Glutamatergic neuron (in vitro differentiated cells): ENCODE measurements at regions not wholly inside any gene's neighbourhood (a gene's known extent, or its start where the extent isn't known, plus 50 kb on each side); places are given as distances from the start of the nearest gene placed in this dataset.

ENCODE experiments used
- DNase-seq: peaks from one replicate; pipeline ENCODE4 v3.0.0; 2022
- H3K27ac Mint-ChIP-seq: one replicate; pipeline ENCODE4 v1.8.0; 2020; ENCODE audit warnings: mild to moderate bottlenecking, mixed read lengths, inconsistent platforms; ENCODE audit not compliant: unreplicated experiment
- H3K27me3 Mint-ChIP-seq: one replicate; pipeline ENCODE4 v1.8.0; 2020; ENCODE audit warnings: mild to moderate bottlenecking, moderate library complexity, mixed read lengths, inconsistent platforms; ENCODE audit not compliant: unreplicated experiment
- H3K36me3 Mint-ChIP-seq: one replicate; pipeline ENCODE4 v1.8.0; 2020; ENCODE audit warnings: mild to moderate bottlenecking, mixed read lengths, inconsistent platforms; ENCODE audit not compliant: unreplicated experiment
- H3K4me1 Mint-ChIP-seq: one replicate; pipeline ENCODE4 v1.8.0; 2020; ENCODE audit warnings: mild to moderate bottlenecking, low read depth, mixed read lengths, inconsistent platforms; ENCODE audit not compliant: unreplicated experiment
- H3K4me3 Mint-ChIP-seq: one replicate; pipeline ENCODE4 v1.8.0; 2020; ENCODE audit warnings: mild to moderate bottlenecking, mixed read lengths, inconsistent platforms; ENCODE audit not compliant: unreplicated experiment
- H3K9me3 Mint-ChIP-seq: one replicate; pipeline ENCODE4 v1.8.0; 2020; ENCODE audit warnings: mild to moderate bottlenecking, moderate library complexity, mixed read lengths, inconsistent platforms; ENCODE audit not compliant: unreplicated experiment
- CTCF ChIP-seq: fragments of 200-600 bp; sonication (generic); IDR thresholded peaks from one replicate; pipeline ENCODE4 v1.5.0; 2021; ENCODE audit not compliant: partially characterized antibody, unreplicated experiment

- peaks cover 48% of the 10 kb centered on the region for H3K4me1 Mint-ChIP-seq
- H3K36me3 Mint-ChIP-seq: no peaks in the 10 kb centered on the region
- H3K9me3 Mint-ChIP-seq: peaks cover 25% of the 10 kb centered on the region
- peaks cover 33% of the 10 kb centered on the region for H3K27me3 Mint-ChIP-seq
- H3K4me3 Mint-ChIP-seq: no peak overlapping the region
- H3K27ac Mint-ChIP-seq: peak overlapping the region; percentile 95
- DNase-seq: peak; percentile 89
- TF ChIP-seq CTCF: no peak
Observed at GRCh38 chr16:85436636-85437165, 176.4 kb upstream of the GSE1 start.

- peaks cover 30% of the 10 kb centered on the region for H3K9me3 Mint-ChIP-seq
- TF ChIP-seq CTCF: no peak
- H3K4me3 Mint-ChIP-seq: peak overlapping the region; percentile 64
- no peaks in the 10 kb centered on the region for H3K36me3 Mint-ChIP-seq
- peak; percentile 70 for DNase-seq
- H3K27me3 Mint-ChIP-seq: peaks cover 32% of the 10 kb centered on the region
- H3K4me1 Mint-ChIP-seq: peaks cover 44% of the 10 kb centered on the region
- H3K27ac Mint-ChIP-seq: peak overlapping the region; percentile 95
Observed at GRCh38 chr16:85437166-85438052, 175.7 kb upstream of the GSE1 start.

- peak overlapping the region; percentile 95 for H3K27ac Mint-ChIP-seq
- peaks cover 30% of the 10 kb centered on the region for H3K9me3 Mint-ChIP-seq
- H3K4me3 Mint-ChIP-seq: peak overlapping the region; percentile 47
- no peak for DNase-seq
- TF ChIP-seq CTCF: no peak
- H3K4me1 Mint-ChIP-seq: peaks cover 41% of the 10 kb centered on the region
- no peaks in the 10 kb centered on the region for H3K36me3 Mint-ChIP-seq
- peaks cover 27% of the 10 kb centered on the region for H3K27me3 Mint-ChIP-seq
Observed at GRCh38 chr16:85438981-85439685, 174.0 kb upstream of the GSE1 start.

- H3K4me1 Mint-ChIP-seq: peaks cover 45% of the 10 kb centered on the region
- no peak for TF ChIP-seq CTCF
- H3K36me3 Mint-ChIP-seq: no peaks in the 10 kb centered on the region
- no peak overlapping the region for H3K27ac Mint-ChIP-seq
- DNase-seq: no peak
- H3K4me3 Mint-ChIP-seq: no peak overlapping the region
- H3K27me3 Mint-ChIP-seq: peaks cover 23% of the 10 kb centered on the region
- H3K9me3 Mint-ChIP-seq: peaks cover 30% of the 10 kb centered on the region
Observed at GRCh38 chr16:85440744-85441143, 172.4 kb upstream of the GSE1 start.
